ENCODE measurements at regions not wholly inside any gene's neighbourhood (a gene's known extent, or its start where the extent isn't known, plus 50 kb on each side); places are given as distances from the start of the nearest gene placed in this dataset.

GRCh38 chr17:72176516-72176851, 55.7 kb downstream of the SOX9 start:
- TF ChIP-seq CTCF (IDR thresholded peaks at IDR 0.05) (no peak), POLR2A (IDR thresholded peaks at IDR 0.05) (no peak), EP300 (IDR thresholded peaks at IDR 0.05) (no peak)

All from ovary (tissue), 3 donors.